Brain microvascular endothelial cell (primary cell): ENCODE measurements at regions not wholly inside any gene's neighbourhood (a gene's known extent, or its start where the extent isn't known, plus 50 kb on each side); places are given as distances from the start of the nearest gene placed in this dataset.
"Not testable (repeated sequence)": the region's sequence is repeated elsewhere in the genome, so short reads cannot be mapped to it uniquely, and the experiment has no call there.

Experiments used
- DNase-seq: peaks from one replicate; pipeline ENCODE4 v3.0.0-alpha.2; 2020
- H3K27ac ChIP-seq: fragments of 250-450 bp; sonication (Bioruptor Pico); 2 replicates; pipeline ENCODE4 v1.5.1; 2020; ENCODE audit warnings: mild to moderate bottlenecking, moderate library complexity
- H3K27me3 ChIP-seq: fragments of 250-450 bp; sonication (Bioruptor Pico); replicated peaks from 2 replicates; pipeline ENCODE4 v1.5.1; 2020; ENCODE audit warnings: mild to moderate bottlenecking
- H3K36me3 ChIP-seq: fragments of 250-450 bp; sonication (Bioruptor Pico); replicated peaks from 2 replicates; pipeline ENCODE4 v1.5.1; 2020; ENCODE audit warnings: mild to moderate bottlenecking
- H3K4me3 ChIP-seq: 2 replicates; pipeline ENCODE4 v1.5.1; 2011; ENCODE audit warnings: low read depth, mild to moderate bottlenecking, control low read depth, low read length, moderate library complexity
- CTCF ChIP-seq: IDR thresholded peaks from 2 replicates; pipeline ENCODE4 v1.5.1; 2011; ENCODE audit warnings: low read depth, mild to moderate bottlenecking, moderate library complexity, low read length, control low read depth, inconsistent platforms; ENCODE audit errors: missing control alignments
- in situ Hi-C: cut with HindIII; loops from 2 replicates; pipeline ENCODE4 v1.10.0; 2017; ENCODE audit warnings: low sequenced_read_pairs, low pct_ligation_motif_present

GRCh38 chrX:126641076-126641475, 88.5 kb upstream of the DCAF12L1 start:
- H3K27me3 ChIP-seq, H3K27ac ChIP-seq, H3K36me3 ChIP-seq, H3K4me3 ChIP-seq, in situ Hi-C loops, DNase-seq: not testable (repeated sequence)

- no peak for DNase-seq
- Histone ChIP-seq H3K36me3 (no peaks in the 10 kb centered on the region), H3K27me3 (no peaks in the 10 kb centered on the region), H3K4me3 (no peak overlapping the region), H3K27ac (no peak overlapping the region)
- no peak for TF ChIP-seq CTCF
- in situ Hi-C loops: no loop called here
These were observed 102.4 kb upstream of the DCAF12L1 start for GRCh38 chrX:126655061-126655460.

- Histone ChIP-seq H3K4me3 (no peak overlapping the region), H3K27me3 (no peaks in the 10 kb centered on the region), H3K36me3 (no peaks in the 10 kb centered on the region), H3K27ac (no peak overlapping the region)
- in situ Hi-C loops: no loop called here
- no peak for TF ChIP-seq CTCF
- DNase-seq: peak; percentile 5
These were observed 105.8 kb upstream of the DCAF12L1 start for GRCh38 chrX:126658447-126658846.

- DNase-seq: no peak
- no peak overlapping the region for H3K4me3 ChIP-seq
- in situ Hi-C loops: no loop called here
- H3K27me3 ChIP-seq: no peaks in the 10 kb centered on the region
- TF ChIP-seq CTCF: no peak
- no peaks in the 10 kb centered on the region for H3K36me3 ChIP-seq
- H3K27ac ChIP-seq: no peak overlapping the region
These were observed 117.6 kb upstream of the DCAF12L1 start for GRCh38 chrX:126670258-126670657.

- in situ Hi-C loops, H3K27me3 ChIP-seq, H3K27ac ChIP-seq, DNase-seq, H3K36me3 ChIP-seq, H3K4me3 ChIP-seq: not testable (repeated sequence)
These were observed 120.8 kb upstream of the DCAF12L1 start for GRCh38 chrX:126673366-126673765.

GRCh38 chrX:126673816-126674491, 121.3 kb upstream of the DCAF12L1 start:
- in situ Hi-C loops, H3K27me3 ChIP-seq, H3K36me3 ChIP-seq, H3K4me3 ChIP-seq, DNase-seq, H3K27ac ChIP-seq: not testable (repeated sequence)

GRCh38 chrX:126695375-126695896, 124.1 kb upstream of the PRR32 start:
- H3K4me3 ChIP-seq: no peak overlapping the region
- no peaks in the 10 kb centered on the region for H3K27me3 ChIP-seq
- in situ Hi-C loops: no loop called here
- H3K36me3 ChIP-seq: no peaks in the 10 kb centered on the region
- no peak overlapping the region for H3K27ac ChIP-seq
- DNase-seq: no peak
- no peak for TF ChIP-seq CTCF
